Choroid plexus epithelial cell (primary cell): ENCODE measurements at regions not wholly inside any gene's neighbourhood (a gene's known extent, or its start where the extent isn't known, plus 50 kb on each side); places are given as distances from the start of the nearest gene placed in this dataset.
A peak's percentile ranks its signal among the peaks of the same experiment; 100 is the strongest.
"Not testable (repeated sequence)": the region's sequence is repeated elsewhere in the genome, so short reads cannot be mapped to it uniquely, and the experiment has no call there.

Source experiments
- DNase-seq: peaks from one replicate; pipeline ENCODE4 v3.0.0-alpha.2; 2010; ENCODE audit warnings: low read depth
- H3K4me3 ChIP-seq: 2 replicates; pipeline ENCODE4 v1.5.1; 2011; ENCODE audit warnings: low read depth, mild to moderate bottlenecking, control low read depth, low read length, moderate library complexity
- TF ChIP-seq, protein P1 (sequence below): conservative IDR thresholded peaks from 2 replicates; pipeline ENCODE4 v1.5.1; 2011; ENCODE audit warnings: low read depth, mild to moderate bottlenecking, control low read depth, inconsistent platforms, low read length, moderate library complexity

DNA sequence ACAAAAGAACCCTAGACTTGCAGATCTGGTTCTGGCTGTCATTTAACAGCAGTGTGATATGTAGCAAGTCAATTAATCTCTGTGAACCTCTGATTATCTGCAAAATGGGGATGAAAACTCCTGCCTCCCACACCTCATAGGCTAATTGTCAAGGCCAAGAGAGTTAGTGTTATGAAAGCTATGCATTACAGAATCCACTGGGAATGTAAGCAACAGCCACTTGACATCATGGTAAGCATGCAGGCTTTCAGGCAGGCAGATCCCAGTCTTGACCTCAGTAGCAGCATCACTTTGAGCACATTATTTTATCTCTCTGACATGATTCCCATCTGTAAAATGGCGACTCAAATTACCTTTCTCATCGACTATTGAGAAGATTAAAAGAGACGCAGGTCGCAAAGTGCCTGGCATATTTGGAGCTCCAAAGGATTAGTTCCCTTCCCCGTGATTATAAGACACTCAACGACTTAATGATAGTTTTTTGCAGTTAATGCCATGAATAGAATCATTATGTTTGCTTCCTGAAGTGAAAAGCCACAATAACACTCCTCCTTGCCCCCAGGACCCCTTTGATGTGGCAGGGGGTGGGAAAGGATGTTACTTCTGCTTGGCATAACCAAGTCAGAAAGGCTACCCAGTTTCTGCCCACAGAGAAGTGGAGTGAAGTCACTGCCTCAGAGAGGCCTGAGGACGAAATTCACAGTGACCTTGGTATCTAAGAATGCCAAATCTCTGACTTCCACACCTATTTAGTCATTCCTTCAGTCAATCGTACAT, 273.0 kb upstream of the NFIA start:
- TF ChIP-seq, protein P1, sequence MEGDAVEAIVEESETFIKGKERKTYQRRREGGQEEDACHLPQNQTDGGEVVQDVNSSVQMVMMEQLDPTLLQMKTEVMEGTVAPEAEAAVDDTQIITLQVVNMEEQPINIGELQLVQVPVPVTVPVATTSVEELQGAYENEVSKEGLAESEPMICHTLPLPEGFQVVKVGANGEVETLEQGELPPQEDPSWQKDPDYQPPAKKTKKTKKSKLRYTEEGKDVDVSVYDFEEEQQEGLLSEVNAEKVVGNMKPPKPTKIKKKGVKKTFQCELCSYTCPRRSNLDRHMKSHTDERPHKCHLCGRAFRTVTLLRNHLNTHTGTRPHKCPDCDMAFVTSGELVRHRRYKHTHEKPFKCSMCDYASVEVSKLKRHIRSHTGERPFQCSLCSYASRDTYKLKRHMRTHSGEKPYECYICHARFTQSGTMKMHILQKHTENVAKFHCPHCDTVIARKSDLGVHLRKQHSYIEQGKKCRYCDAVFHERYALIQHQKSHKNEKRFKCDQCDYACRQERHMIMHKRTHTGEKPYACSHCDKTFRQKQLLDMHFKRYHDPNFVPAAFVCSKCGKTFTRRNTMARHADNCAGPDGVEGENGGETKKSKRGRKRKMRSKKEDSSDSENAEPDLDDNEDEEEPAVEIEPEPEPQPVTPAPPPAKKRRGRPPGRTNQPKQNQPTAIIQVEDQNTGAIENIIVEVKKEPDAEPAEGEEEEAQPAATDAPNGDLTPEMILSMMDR, result no peak
- no peak overlapping the region for H3K4me3 ChIP-seq
- peak; percentile 24 for DNase-seq

DNA sequence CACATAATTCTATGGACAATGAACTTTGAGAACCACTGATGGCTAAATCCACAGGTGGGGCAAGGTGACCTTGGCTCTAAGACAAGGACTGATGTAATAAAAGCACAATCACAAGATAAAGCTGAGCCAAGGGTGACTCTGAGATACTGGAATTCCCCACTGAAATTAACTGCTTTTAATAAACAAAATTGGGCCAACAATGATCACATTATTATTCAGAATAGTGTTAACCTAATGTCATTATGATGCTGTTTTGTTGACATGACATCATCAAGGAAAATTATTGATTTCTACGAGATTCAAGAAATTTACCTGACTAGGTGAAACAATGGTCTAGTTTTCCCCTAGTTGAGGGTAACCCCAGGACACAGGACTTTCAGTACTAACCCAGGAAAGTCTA, 273.7 kb upstream of the NFIA start:
- no peak for DNase-seq
- TF ChIP-seq, protein P1, result no peak
- H3K4me3 ChIP-seq, result no peak overlapping the region

DNA sequence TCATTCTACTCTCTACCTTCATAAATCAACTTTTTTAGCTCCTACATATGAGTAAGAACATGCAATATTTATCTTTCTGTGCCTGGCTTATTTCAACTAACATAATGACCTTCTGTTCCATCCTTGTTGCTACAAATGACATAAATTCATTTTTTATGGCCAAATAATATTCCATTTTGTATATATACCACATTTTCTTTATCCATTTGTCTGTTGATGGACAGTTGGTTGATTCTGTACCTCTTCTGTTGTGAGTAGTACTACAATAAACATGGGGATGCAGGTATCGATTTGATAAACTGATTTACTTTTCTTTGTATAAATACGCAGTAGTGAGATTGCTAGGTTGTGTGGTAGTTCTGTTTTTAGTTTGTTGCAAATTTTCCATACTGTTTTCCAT, 279.5 kb upstream of the NFIA start:
- no peak for DNase-seq
- no peak overlapping the region for H3K4me3 ChIP-seq
- TF ChIP-seq, protein P1, result no peak

DNA sequence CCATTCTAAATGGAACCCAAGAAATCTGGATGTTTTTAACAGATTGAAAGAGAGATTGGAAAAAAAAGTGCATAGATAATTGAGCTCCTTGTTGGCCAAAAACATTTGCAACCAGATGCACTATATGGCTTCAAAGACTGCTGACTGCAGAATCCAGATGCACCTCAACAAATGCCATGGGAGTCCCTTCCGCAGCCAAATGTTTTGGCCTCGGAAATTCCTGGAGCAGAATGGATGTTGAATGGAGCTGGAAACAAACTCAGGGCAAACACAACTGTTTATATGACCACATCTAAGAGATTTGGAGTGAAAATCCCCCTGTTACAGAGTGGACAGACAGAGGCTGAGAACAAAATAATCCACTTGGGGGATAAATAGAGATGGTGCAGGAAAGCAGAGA, 285.0 kb upstream of the NFIA start:
- no peak overlapping the region for H3K4me3 ChIP-seq
- no peak for DNase-seq
- TF ChIP-seq, protein P1, result no peak

DNA sequence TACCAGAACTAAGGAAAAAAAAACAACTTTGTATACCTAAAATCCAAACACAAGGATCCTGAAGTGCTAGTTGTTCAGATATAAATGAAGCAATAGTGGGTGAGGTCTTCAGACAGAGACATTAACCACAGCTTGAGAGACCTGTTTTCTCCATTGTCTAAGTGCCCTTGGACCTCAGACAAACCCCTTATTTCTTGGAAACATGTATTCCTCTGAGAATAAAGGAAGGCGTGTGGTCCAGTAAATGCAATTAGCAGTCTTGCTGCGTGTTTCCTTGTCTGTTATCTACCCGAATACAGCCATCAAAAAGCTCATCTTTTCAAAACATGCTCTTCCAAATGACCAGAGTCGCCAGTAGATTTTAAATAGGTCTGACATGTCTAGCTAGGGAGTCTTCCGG, 291.1 kb upstream of the NFIA start:
- TF ChIP-seq, protein P1, result no peak
- no peak overlapping the region for H3K4me3 ChIP-seq
- DNase-seq, result no peak

DNA sequence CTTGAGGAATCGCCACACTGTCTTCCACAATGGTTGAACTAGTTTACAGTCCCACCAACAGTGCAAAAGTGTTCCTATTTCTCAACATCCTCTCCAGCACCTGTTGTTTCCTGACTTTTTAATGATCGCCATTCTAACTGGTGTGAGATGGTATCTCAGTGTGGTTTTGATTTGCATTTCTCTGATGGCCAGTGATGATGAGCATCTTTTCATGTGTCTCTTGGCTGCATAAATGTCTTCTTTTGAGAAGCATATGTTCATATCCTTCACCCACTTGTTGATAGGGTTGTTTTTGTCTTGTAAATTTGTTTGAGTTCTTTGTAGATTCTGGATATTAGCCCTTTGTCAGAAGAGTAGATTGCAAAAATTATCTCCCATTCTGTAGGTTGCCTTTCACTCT, 309.3 kb upstream of the NFIA start:
- H3K4me3 ChIP-seq, DNase-seq: not testable (repeated sequence)

DNA sequence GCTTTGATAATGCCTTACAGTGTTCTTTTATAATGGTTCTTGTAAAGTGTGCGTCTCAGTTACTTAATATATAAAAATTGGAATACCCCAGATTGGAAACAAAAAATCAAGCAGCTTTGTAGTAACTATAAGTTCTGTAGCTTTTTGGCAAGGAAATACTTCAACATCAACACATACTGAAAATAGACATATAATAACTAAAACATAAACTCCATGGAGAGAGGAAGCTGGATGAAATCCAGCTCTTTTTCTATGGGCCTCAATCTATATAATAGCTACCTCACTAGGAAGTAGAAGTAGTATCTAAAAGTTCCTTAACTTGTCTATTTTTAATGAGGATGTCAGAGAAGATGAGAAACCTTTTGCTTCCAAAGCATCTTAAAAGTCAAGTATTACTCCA, 313.3 kb upstream of the NFIA start:
- TF ChIP-seq, protein P1, result no peak
- no peak overlapping the region for H3K4me3 ChIP-seq
- no peak for DNase-seq
